Adrenal gland (tissue), 9 donors: ENCODE measurements at regions not wholly inside any gene's neighbourhood (a gene's known extent, or its start where the extent isn't known, plus 50 kb on each side); places are given as distances from the start of the nearest gene placed in this dataset.

Source experiments
- DNase-seq, 7 donors: peaks; one replicate each; pipeline ENCODE4 v3.0.0-alpha.2; 2019 to 2020
- H3K27ac ChIP-seq, 5 donors: fragments of 200-600 bp; sonication (generic) in 4 of 5; 1 replicate in 3 of 5; 2 replicates in 2 of 5; pipeline versions ENCODE4 v1.5.1 to v1.8.0; 2016 to 2020; ENCODE audit warnings: mild to moderate bottlenecking in 1 of 5
- H3K27me3 ChIP-seq: fragments of 200-600 bp; 2 replicates; pipeline ENCODE4 v1.8.0; 2021
- H3K36me3 ChIP-seq, 2 donors: fragments of 200-600 bp; replicated peaks in 1 of 2; 1 replicate in 1 of 2; 2 replicates in 1 of 2; pipeline versions ENCODE4 v1.5.1 to v1.8.0; 2018 to 2022
- H3K4me1 ChIP-seq, 2 donors: fragments of 200-600 bp; replicated peaks in 1 of 2; 1 replicate in 1 of 2; 2 replicates in 1 of 2; pipeline versions ENCODE4 v1.5.1 to v1.8.0; 2018 to 2021
- H3K4me3 ChIP-seq, 4 donors: fragments of 200-600 bp; sonication (generic) in 3 of 4; one replicate each; pipeline ENCODE4 v1.5.1; 2016 to 2018
- H3K9me3 ChIP-seq, 3 donors: fragments of 200-600 bp; sonication (generic) in 1 of 3; replicated peaks in 1 of 3; 1 replicate in 2 of 3; 2 replicates in 1 of 3; pipeline versions ENCODE4 v1.5.1 to v1.8.0; 2016 to 2021
- POLR2A ChIP-seq, 2 donors: fragments of 450-650 bp; IDR thresholded peaks; one replicate each; pipeline ENCODE4 v1.6.1; 2017; ENCODE audit warnings: antibody characterized with exemption in 2 of 2, mild to moderate bottlenecking in 2 of 2, moderate library complexity in 1 of 2
- WGBS, 4 donors: extraction: QIAGEN DNeasy Blood & Tissue Kit in 2 of 4; methylation state at CpG; one replicate each; pipeline versions ENCODE4 v1.1.5 to v1.1.7; 2013 to 2017; 5-methylcytosine and 5-hydroxymethylcytosine counted together
- intact Hi-C, 2 donors: fragments of 100-400 bp; cut with DNase I; formaldehyde crosslinking; loops; one replicate each; pipeline versions ENCODE4 v1.14.1 to v1.15.0; 2022 to 2023
- TF ChIP-seq, protein P1 (sequence below), 6 experiments: fragments of 450-650 bp in 4 of 6; fragments of 200-600 bp in 2 of 6; sonication (generic) in 1 of 6; IDR thresholded peaks; 1 replicate in 5 of 6; 2 replicates in 1 of 6; pipeline versions ENCODE4 v1.5.1 to v1.8.0; 2016 to 2021; ENCODE audit warnings: antibody characterized with exemption in 6 of 6, mild to moderate bottlenecking in 2 of 6, moderate library complexity in 1 of 6
- donor health status: healthy with polysubstance abuse.
- donor health status: Bipolar disorder and iron deficiency.
- donor health status: DM: yes; HTN: yes; CAD: no.
- donor health status: DM: no; HTN: no; CAD: no.
- donor health status: DM: no; HTN: no; CAD: no.

DNA sequence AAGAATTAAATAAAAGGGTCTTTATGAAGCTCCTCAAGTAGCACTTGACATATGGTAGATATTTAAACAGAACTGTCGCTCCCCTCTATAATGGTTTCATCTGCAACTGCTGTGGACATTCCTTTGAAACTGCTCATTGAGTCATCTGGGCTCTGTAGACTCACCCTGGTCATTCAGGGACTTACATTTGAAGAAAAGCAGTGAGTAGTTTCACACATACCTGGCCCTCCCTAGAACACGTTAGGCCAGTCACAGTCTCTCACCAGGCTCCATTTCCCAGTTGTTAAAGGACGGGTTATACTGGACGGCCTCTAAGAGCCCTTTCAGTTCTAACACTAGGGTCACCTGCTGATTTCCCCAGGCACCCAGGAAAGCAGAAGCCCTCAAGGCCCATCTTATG is 217.0 kb downstream of the BCL11B start:
- H3K36me3 ChIP-seq, result no peaks in the 10 kb centered on the region

DNA sequence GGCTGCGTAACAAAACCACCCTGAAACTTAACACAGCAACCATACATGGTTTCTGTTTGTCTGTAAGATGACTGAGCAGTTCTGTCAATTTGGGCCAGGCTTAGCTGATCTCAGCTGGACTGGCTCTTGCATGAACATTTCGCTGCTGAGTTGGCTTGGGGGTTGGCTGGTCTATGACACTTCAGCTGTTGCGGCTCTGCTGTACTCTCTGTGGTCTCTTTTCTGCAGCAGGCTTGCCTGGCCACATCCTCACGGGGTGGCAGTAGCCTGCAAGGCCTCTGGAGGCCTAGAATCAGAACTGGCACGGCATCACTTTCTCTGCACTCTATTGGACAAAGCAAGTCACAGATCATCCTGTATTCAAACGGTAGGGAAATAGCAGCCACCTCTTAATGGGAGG is 216.2 kb downstream of the BCL11B start:
- no peaks in the 10 kb centered on the region for H3K4me1 ChIP-seq
- H3K27ac ChIP-seq, result no peak overlapping the region
- no peaks in the 10 kb centered on the region for H3K36me3 ChIP-seq
- 75 to 83% (median 80%) methylated on average over 6 of the region's 6 CpGs for WGBS, 4 donors
- intact Hi-C loops, result no loop called here
- DNase-seq, result no peak
- no peaks in the 10 kb centered on the region for H3K9me3 ChIP-seq
- H3K27me3 ChIP-seq, result no peaks in the 10 kb centered on the region
- TF ChIP-seq POLR2A (IDR thresholded peaks at IDR 0.05), result no peak
- TF ChIP-seq, protein P1, sequence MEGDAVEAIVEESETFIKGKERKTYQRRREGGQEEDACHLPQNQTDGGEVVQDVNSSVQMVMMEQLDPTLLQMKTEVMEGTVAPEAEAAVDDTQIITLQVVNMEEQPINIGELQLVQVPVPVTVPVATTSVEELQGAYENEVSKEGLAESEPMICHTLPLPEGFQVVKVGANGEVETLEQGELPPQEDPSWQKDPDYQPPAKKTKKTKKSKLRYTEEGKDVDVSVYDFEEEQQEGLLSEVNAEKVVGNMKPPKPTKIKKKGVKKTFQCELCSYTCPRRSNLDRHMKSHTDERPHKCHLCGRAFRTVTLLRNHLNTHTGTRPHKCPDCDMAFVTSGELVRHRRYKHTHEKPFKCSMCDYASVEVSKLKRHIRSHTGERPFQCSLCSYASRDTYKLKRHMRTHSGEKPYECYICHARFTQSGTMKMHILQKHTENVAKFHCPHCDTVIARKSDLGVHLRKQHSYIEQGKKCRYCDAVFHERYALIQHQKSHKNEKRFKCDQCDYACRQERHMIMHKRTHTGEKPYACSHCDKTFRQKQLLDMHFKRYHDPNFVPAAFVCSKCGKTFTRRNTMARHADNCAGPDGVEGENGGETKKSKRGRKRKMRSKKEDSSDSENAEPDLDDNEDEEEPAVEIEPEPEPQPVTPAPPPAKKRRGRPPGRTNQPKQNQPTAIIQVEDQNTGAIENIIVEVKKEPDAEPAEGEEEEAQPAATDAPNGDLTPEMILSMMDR (IDR thresholded peaks at IDR 0.05), result no peak
- H3K4me3 ChIP-seq, result no peak overlapping the region

More for the DNA sequence above, 217.0 kb downstream of the BCL11B start:
- H3K27me3 ChIP-seq, result no peaks in the 10 kb centered on the region
- no peaks in the 10 kb centered on the region for H3K9me3 ChIP-seq
- TF ChIP-seq, protein P1 (IDR thresholded peaks at IDR 0.05), result no peak
- no peak for TF ChIP-seq POLR2A (IDR thresholded peaks at IDR 0.05)
- no peak overlapping the region for H3K4me3 ChIP-seq
- H3K4me1 ChIP-seq, result no peaks in the 10 kb centered on the region
- intact Hi-C loops, result no loop called here
- H3K27ac ChIP-seq, result no peak overlapping the region
- 59 to 98% (median 71%) methylated on average over 4 of the region's 4 CpGs for WGBS, 4 donors
- DNase-seq, result no peak

DNA sequence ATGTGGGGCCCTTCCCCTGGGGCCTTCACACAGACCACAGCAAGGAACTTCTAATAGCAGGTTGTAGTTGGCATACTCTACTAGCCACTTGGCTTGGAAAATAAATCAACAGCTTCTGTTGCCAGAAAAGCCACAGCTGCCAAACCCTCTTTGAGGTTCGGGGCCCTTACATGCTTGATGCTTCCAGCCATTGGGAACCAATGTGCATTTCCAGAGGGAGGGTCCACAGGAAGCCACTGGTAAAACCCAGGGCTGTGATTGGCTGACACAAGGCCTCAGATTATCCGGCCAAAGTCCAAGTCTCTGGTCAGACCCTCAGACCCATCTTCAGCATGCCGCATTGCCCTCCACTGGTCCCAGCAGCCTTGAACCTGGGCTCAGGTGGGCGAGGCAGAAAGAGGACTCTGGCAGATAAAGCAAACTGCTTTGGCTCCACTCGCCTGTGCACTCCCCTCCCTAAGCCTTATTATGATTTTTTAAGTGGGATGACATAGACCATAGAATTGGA is 214.4 kb downstream of the BCL11B start:
- Histone ChIP-seq H3K27ac (no peak overlapping the region), H3K36me3 (no peaks in the 10 kb centered on the region), H3K4me3 (no peak overlapping the region), H3K4me1 (no peaks in the 10 kb centered on the region), H3K9me3 (no peaks in the 10 kb centered on the region), H3K27me3 (no peaks in the 10 kb centered on the region)
- intact Hi-C loops, result no loop called here
- no peak for DNase-seq
- 75 to 90% (median 85%) methylated on average over 5 of the region's 5 CpGs for WGBS, 4 donors
- TF ChIP-seq, protein P1 (IDR thresholded peaks at IDR 0.05), result no peak
- TF ChIP-seq POLR2A (IDR thresholded peaks at IDR 0.05), result no peak

DNA sequence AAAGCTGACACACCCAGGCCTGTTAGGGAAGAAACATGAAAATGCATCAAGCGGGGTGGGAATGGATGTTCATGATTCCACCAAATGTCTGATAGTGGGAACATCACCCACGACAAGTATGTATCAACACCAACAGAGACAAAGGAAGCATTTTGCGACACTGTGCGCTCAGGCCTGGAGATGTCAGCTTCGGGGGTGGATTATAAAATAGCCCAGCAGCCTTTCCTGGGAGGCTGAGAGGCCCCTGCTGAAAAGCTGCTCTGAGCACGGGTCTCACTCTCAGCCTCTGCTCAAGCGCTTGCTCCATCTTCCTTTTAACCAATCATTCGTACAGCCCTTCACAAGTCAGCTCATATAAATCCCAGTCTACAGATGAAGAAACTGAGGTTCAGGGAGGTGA is 213.5 kb downstream of the BCL11B start:
- Histone ChIP-seq H3K27me3 (no peaks in the 10 kb centered on the region), H3K4me3 (no peak overlapping the region), H3K4me1 (no peaks in the 10 kb centered on the region), H3K36me3 (no peaks in the 10 kb centered on the region), H3K9me3 (no peaks in the 10 kb centered on the region), H3K27ac (no peak overlapping the region)
- intact Hi-C loops, result no loop called here
- 88 to 97% (median 93%) methylated on average over 8 of the region's 8 CpGs for WGBS, 4 donors
- TF ChIP-seq, protein P1 (IDR thresholded peaks at IDR 0.05), result no peak
- no peak for TF ChIP-seq POLR2A (IDR thresholded peaks at IDR 0.05)
- no peak for DNase-seq
